GM12878 (cell line): ENCODE measurements at regions not wholly inside any gene's neighbourhood (a gene's known extent, or its start where the extent isn't known, plus 50 kb on each side); places are given as distances from the start of the nearest gene placed in this dataset.
A peak's percentile ranks its signal among the peaks of the same experiment; 100 is the strongest.

Experiments
- ATAC-seq: fragments of 200-7000 bp; cut with Tn5 transposase; 3 replicates; pipeline ENCODE4 v1.9.1; 2020; ENCODE audit warnings: mild to moderate bottlenecking, moderate library complexity
- BruUV-seq: library from RNA; stranded (reverse); fragments of 400-500 nt; replicated peaks from 2 replicates; lab custom pipeline; 2021; lab: Mats Ljungman, UMichigan
- CTCF ChIA-PET: fragments of 300-600 bp; sonication (Branson Sonifier 250); formaldehyde crosslinking; extraction: SDS; loops from one replicate; lab custom pipeline; 2021; ENCODE audit warnings: inconsistent platforms; lab: Yijun Ruan, JAX
- POLR2A ChIA-PET: fragments of 350-600 bp; formaldehyde crosslinking; extraction: SDS; loops from one replicate; lab custom pipeline; 2021; ENCODE audit warnings: inconsistent platforms; lab: Charles Lee
- RAD21 ChIA-PET: fragments of 300-600 bp; sonication (Branson Sonifier 250); formaldehyde crosslinking; loops from one replicate; lab custom pipeline; 2023; ENCODE audit warnings: antibody characterized with exemption; ENCODE audit not compliant: unreplicated experiment; lab: Charles Lee
- SMC1A ChIA-PET: fragments of 300-600 bp; sonication (Branson Sonifier 250); formaldehyde crosslinking; loops from one replicate; lab custom pipeline; 2023; ENCODE audit not compliant: unreplicated experiment, uncharacterized antibody; lab: Charles Lee
- DNase-seq: peaks from one replicate; pipeline ENCODE4 v3.0.0-alpha.2; 2011; ENCODE audit warnings: low read depth, low spot score
- FAIRE-seq: peaks from 3 replicates; lab custom pipeline; 2011; peaks lifted over from hg19 to GRCh38; lab: Jason Lieb, UNC
- H2AFZ ChIP-seq: 2 replicates; pipeline ENCODE4 v1.6.0; 2011; ENCODE audit warnings: low read depth, low read length, control low read depth; ENCODE audit not compliant: control insufficient read depth
- H3K27ac ChIP-seq: 2 replicates; pipeline ENCODE4 v1.5.1; 2011; ENCODE audit warnings: control low read depth; ENCODE audit not compliant: control insufficient read depth, insufficient read depth
- H3K27me3 ChIP-seq, 2 experiments: replicated peaks in 1 of 2; 2 replicates each; pipeline versions ENCODE4 v1.6.0 to v1.6.1; 2011; ENCODE audit warnings: low read length in 1 of 2; ENCODE audit not compliant: control insufficient read depth in 2 of 2, insufficient read depth in 2 of 2
- H3K36me3 ChIP-seq, 2 experiments: 2 replicates each; pipeline ENCODE4 v1.5.1; 2011; ENCODE audit warnings: low read length in 1 of 2; ENCODE audit not compliant: control insufficient read depth in 2 of 2, insufficient read depth in 2 of 2
- H3K4me1 ChIP-seq: 2 replicates; pipeline ENCODE4 v1.6.1; 2011; ENCODE audit warnings: mild to moderate bottlenecking, low read length, moderate library complexity, mixed read lengths; ENCODE audit not compliant: control insufficient read depth, insufficient read depth
- H3K4me2 ChIP-seq: 2 replicates; pipeline ENCODE4 v1.6.0; 2011; ENCODE audit warnings: control low read depth; ENCODE audit not compliant: control insufficient read depth, insufficient read depth
- H3K4me3 ChIP-seq: fragments of 200-600 bp; sonication (generic); 2 replicates; pipeline ENCODE4 v1.5.1; 2016
- H3K79me2 ChIP-seq: 2 replicates; pipeline ENCODE4 v1.6.0; 2011; ENCODE audit warnings: low read length; ENCODE audit not compliant: control insufficient read depth, insufficient read depth
- H3K9ac ChIP-seq: 2 replicates; pipeline ENCODE4 v1.8.0; 2011; ENCODE audit warnings: low read length, control low read depth, mixed read lengths; ENCODE audit not compliant: control insufficient read depth, insufficient read depth
- H3K9me3 ChIP-seq: replicated peaks from 3 replicates; pipeline ENCODE4 v1.5.1; 2011; ENCODE audit warnings: mild to moderate bottlenecking, low read length; ENCODE audit not compliant: control insufficient read depth, insufficient read depth
- H4K20me1 ChIP-seq: 2 replicates; pipeline ENCODE4 v1.6.0; 2011; ENCODE audit not compliant: control insufficient read depth, insufficient read depth
- ASH2L ChIP-seq: fragments of 300-600, 200-600 bp; sonication (generic); IDR thresholded peaks from 2 replicates; pipeline ENCODE4 v1.6.1; 2017; ENCODE audit warnings: low read depth, mild to moderate bottlenecking, borderline replicate concordance
- EZH2 ChIP-seq: IDR thresholded peaks from 2 replicates; pipeline ENCODE4 v1.6.1; 2012; ENCODE audit warnings: low read depth, mild to moderate bottlenecking, control low read depth, inconsistent platforms, low read length, borderline replicate concordance; ENCODE audit not compliant: control insufficient read depth
- FOXM1 ChIP-seq: IDR thresholded peaks from 2 replicates; pipeline ENCODE4 v1.6.1; 2012; ENCODE audit warnings: low read depth, mild to moderate bottlenecking, inconsistent platforms, low read length, moderate library complexity
- KDM1A ChIP-seq: fragments of 200-600 bp; sonication (generic); IDR thresholded peaks from 2 replicates; pipeline ENCODE4 v1.6.1; 2016; ENCODE audit warnings: borderline replicate concordance
- NFYA ChIP-seq: IDR thresholded peaks from 2 replicates; pipeline ENCODE4 v1.6.1; 2011; ENCODE audit warnings: low read depth, mild to moderate bottlenecking, low read length, improper control_type of control experiment, borderline replicate concordance
- RCOR1 ChIP-seq: conservative IDR thresholded peaks from 2 replicates; pipeline ENCODE4 v1.6.1; 2012; ENCODE audit warnings: low read depth, low read length, improper control_type of control experiment
- SIN3A ChIP-seq: IDR thresholded peaks from 2 replicates; pipeline ENCODE4 v1.6.1; 2012; ENCODE audit warnings: low read depth, low read length, improper control_type of control experiment
- SUZ12 ChIP-seq: fragments of 200-600 bp; sonication (generic); IDR thresholded peaks from one replicate; pipeline ENCODE4 v1.6.1; 2018; ENCODE audit warnings: antibody characterized with exemption, mild to moderate bottlenecking; ENCODE audit not compliant: unreplicated experiment
- WGBS: methylation state at CpG from one replicate; pipeline ENCODE4 v1.1.6; 2016; ENCODE audit warnings: low lambda C conversion rate; ENCODE audit not compliant: insufficient replicate concordance, insufficient coverage; ENCODE audit errors: missing lambda C conversion rate; 5-methylcytosine and 5-hydroxymethylcytosine counted together
- in situ Hi-C: fragments of 300-500 bp; cut with MboI; formaldehyde crosslinking; loops from 9 replicates; pipeline ENCODE4 v1.14.3; 2018; ENCODE audit warnings: mixed read lengths
- intact Hi-C: fragments of 100-400 bp; cut with micrococcal nuclease; formaldehyde crosslinking; loops from one replicate; pipeline ENCODE4 v1.14.2; 2022; ENCODE audit not compliant: unreplicated experiment

DNA sequence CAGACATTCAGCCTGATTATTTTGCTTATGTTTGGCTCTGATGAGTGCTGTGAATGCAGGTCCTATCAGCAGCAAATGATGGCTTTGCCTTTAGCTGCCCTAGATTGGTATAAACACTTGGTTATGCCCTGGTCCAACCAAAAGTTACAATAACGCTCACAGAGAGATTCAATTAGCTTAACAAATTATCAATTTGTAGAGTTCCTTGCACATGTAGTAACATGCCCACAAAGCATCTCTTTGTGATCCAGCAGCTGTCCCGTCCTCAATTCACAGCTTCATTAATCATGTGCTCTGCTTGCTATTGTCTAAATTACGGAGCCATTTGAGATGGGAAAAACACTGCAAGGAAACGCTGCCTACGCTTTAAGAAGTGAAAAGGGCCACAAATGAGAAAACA lies 457.9 kb downstream of the HDGFL1 start:
- Histone ChIP-seq H4K20me1 (no peaks in the 10 kb centered on the region), H3K79me2 (no peaks in the 10 kb centered on the region), H3K4me3 (no peak overlapping the region), H3K27ac (no peak overlapping the region), H2AFZ (no peak overlapping the region), H3K27me3 (no peaks in the 10 kb centered on the region), H3K4me1 (no peaks in the 10 kb centered on the region), H3K36me3 (no peaks in the 10 kb centered on the region), H3K9me3 (no peaks in the 10 kb centered on the region), H3K4me2 (no peak overlapping the region), H3K9ac (no peak overlapping the region)
- in situ Hi-C loops (no loop called here), intact Hi-C loops (no loop called here)
- CTCF ChIA-PET: interaction anchor here (0.6 kb wide), 1 partner anchor 865 kb away, joined by 3 read pairs; no protein-coding TSS in a partner anchor
- FAIRE-seq (no peak), ATAC-seq (no peak), DNase-seq (no peak)
- 53% methylated on average over 5 of the region's 5 CpGs for WGBS
- no peak for TF ChIP-seq NFYA
- RAD21 ChIA-PET: no interaction called here
- BruUV-seq: no TSS peak
- POLR2A ChIA-PET: no interaction called here
- SMC1A ChIA-PET: no interaction called here

DNA sequence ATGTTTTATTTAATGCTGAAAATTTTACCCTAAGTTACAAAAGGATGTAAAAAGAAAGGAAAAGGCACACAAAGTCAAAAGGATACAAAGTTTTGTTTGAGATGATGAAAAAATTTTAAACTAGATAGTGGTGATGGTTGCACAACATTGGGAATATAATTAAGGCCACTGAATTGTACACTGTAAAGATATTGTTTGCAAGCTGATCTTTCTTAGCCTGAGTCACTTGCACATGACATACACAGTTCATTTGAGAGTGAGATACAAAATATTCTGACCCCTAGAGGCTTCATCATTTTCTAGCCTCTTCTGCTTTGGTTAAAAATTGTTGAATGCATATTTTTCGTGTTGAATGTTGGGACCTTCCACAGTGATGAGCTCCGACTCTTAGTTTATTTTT lies 462.6 kb downstream of the HDGFL1 start:
- no peaks in the 10 kb centered on the region for H3K79me2 ChIP-seq
- H3K9me3 ChIP-seq: no peaks in the 10 kb centered on the region
- no peak overlapping the region for H3K4me3 ChIP-seq
- SMC1A ChIA-PET: no interaction called here
- no peak overlapping the region for H3K27ac ChIP-seq
- POLR2A ChIA-PET: no interaction called here
- 13% methylated on average over 2 of the region's 2 CpGs for WGBS
- TF ChIP-seq RCOR1 (no peak), KDM1A (no peak), ASH2L (no peak), SUZ12 (no peak), SIN3A (no peak), EZH2 (no peak), FOXM1 (no peak)
- RAD21 ChIA-PET: no interaction called here
- no peaks in the 10 kb centered on the region for H3K27me3 ChIP-seq
- H3K9ac ChIP-seq: no peak overlapping the region
- no peaks in the 10 kb centered on the region for H4K20me1 ChIP-seq
- CTCF ChIA-PET: no interaction called here
- DNase-seq (no peak), ATAC-seq (peak; percentile 28; the same call in 1 of the 3 replicates), FAIRE-seq (no peak)
- no peaks in the 10 kb centered on the region for H3K36me3 ChIP-seq
- intact Hi-C loops: no loop called here
- BruUV-seq: no TSS peak
- no peak overlapping the region for H2AFZ ChIP-seq
- H3K4me2 ChIP-seq: no peak overlapping the region
- H3K4me1 ChIP-seq: no peaks in the 10 kb centered on the region
- in situ Hi-C loops: no loop called here
